ENCODE measurements at regions not wholly inside any gene's neighbourhood (a gene's known extent, or its start where the extent isn't known, plus 50 kb on each side); places are given as distances from the start of the nearest gene placed in this dataset.

DNA sequence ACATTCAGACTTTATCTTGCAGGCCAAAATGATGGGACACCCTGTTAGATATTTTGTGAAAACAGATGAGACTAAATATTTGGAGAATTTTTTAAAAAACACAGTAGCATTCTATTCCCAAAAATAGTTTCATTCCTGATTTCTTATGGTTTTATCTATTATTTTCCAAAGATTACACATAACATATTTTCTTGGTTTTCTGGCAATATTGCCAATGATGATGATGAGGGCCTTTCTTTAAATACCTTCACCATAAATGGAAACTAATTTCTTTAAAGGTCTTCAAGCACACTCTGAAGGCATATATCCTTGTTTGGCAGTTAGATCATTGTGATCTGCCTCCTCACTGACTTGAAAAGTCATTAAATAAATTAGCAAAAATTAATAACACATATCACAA is 522.3 kb upstream of the LUZP2 start:
- DNase-seq = no peak

DNA sequence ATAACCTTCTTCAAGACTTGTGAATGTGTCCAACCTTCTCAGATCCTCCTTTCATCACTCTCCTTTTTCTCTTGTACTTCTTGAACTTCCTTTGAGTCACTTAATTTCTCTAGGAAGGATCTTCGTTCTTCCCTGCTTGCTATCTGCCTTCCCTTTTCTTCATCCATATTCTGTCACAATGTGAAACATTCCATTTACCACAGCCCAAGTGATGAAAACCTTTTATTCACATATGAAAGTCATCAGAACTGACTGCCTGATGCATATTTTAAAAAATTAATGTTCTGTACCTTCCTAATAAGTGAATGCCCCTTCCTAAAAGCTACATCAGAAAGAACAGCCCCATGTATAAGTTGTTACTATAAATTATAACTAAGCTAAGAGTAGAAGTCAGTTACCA is 520.4 kb upstream of the LUZP2 start:
- DNase-seq = no peak

DNA sequence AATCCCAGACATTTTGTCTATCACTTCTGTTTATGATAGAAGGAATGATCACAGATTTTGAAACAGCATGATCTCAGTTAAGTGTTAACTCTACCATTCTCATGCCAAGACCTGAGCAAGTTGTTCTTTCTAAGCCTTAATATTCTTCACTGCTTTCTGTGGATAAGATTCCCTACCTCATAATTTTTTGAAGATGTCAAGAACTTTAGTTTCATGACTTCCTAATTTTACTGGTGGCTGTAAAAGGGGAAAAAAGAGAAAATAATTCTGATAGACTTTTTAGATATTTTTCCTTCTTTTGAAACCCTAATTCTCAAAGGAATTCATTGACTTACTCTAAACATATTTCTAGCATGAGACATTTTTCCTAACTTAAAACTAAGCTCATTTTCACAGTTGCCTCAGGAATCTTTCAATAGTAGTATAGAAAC is 520.0 kb upstream of the LUZP2 start:
- DNase-seq = no peak

DNA sequence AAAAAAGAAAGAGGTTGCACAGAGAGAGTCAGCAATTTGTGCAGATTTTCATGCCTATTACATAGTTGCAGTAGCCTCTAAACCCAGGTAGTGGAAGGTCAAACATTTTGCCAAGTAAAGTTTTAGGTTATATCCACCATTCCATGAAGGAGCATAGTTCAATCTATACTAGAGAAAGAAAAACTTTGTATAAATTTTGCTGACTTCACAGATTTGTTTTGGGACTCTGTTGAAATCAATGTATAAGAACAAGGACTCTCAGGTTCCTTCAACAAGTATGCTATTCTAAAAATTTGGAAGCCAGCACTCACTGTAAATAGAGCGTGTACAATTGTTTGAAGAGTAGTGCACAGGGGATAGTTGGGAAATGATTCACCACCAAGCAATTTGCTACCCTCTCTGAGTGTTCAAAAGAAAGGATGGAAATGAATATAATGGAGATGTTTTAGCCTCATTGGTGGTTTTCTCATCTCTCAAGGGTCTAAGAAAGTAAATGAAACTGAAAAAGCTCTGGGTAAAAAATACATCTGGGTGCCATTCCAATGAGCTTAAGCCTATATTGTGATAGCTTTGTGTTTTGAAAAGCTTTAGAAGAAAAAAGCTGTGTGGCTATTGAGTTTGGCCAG is 508.4 kb upstream of the LUZP2 start:
- DNase-seq = no peak

GRCh38 chr11:23990346-23991164 is 506.3 kb upstream of the LUZP2 start:
- DNase-seq = no peak

DNA sequence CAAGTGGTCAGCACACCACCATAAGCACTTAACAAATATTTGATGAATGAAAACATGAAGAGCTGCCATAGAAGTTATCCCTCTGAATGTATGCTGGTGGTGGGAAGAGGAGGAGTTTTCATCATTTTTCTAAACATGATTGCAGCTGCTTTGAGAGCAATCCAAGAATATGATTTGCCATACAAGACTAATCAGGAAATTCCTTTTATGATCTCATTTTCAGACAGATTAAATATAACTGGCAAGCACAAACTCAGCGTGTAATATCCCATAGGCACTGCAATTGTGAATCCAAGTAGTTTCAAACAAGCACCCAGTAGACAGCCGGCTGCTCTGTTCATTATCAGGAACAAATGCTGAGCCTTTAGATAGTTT is 505.7 kb upstream of the LUZP2 start:
- no peak for DNase-seq

- no peak for DNase-seq
Measured at GRCh38 chr11:23995891-23996290, 501.0 kb upstream of the LUZP2 start.

DNA sequence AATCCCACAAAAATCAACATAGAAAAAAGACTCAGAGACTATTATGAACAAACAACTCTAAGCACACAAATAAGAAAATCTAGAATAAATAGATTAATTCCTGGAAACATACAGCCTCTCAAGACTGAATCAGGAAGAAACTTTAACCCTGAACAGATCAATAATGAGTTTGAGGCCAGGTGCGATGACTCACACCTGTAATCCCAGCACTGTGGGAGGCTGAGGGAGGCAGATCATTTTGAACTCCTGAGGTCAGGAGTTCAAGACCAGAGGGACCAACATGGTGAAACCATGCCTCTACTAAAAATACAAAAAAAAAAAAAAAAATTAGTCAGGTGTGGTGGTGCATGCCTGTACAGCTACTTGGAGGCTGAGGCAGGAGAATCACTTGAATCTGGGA is 499.5 kb upstream of the LUZP2 start:
- DNase-seq = no peak

- DNase-seq = no peak
Measured at GRCh38 chr11:24005202-24005876, 491.5 kb upstream of the LUZP2 start.

GRCh38 chr11:24043842-24044241 is 453.0 kb upstream of the LUZP2 start:
- DNase-seq = no peak

GRCh38 chr11:24046731-24047130 is 450.1 kb upstream of the LUZP2 start:
- no peak for DNase-seq

- no peak for DNase-seq
Measured at GRCh38 chr11:24056051-24056450, 440.8 kb upstream of the LUZP2 start.

- DNase-seq = no peak
Measured at GRCh38 chr11:24060125-24060524, 436.7 kb upstream of the LUZP2 start.

- DNase-seq = no peak
Measured at GRCh38 chr11:24064309-24064903, 432.4 kb upstream of the LUZP2 start.

- no peak for DNase-seq
Measured at GRCh38 chr11:24068197-24068596, 428.7 kb upstream of the LUZP2 start.

GRCh38 chr11:24070435-24070834 is 426.4 kb upstream of the LUZP2 start:
- DNase-seq = no peak

- no peak for DNase-seq
Measured at GRCh38 chr11:24078018-24078417, 418.8 kb upstream of the LUZP2 start.

DNA sequence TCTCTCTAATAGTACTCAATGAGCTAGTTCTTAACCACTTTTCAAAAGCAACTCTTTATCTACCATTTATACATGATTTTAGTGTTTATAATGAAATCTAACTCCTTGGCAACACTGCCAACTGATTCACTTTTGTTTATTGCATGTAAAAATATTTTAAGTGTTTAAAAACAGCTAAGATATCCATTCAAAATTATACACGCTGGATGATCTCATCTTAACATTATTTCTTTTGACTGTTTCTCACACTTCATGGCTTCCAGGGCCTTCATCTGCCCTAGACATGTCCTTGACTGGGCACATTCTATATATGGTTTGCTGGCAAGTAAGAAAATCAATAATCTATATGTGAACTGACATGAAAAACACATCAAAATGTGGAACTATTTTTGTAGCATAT is 414.6 kb upstream of the LUZP2 start:
- no peak for DNase-seq

- no peak for DNase-seq
Measured at GRCh38 chr11:24082860-24083259, 414.0 kb upstream of the LUZP2 start.

GRCh38 chr11:24084956-24085355 is 411.9 kb upstream of the LUZP2 start:
- DNase-seq = no peak

GRCh38 chr11:24086921-24087320 is 409.9 kb upstream of the LUZP2 start:
- DNase-seq = no peak

- DNase-seq = no peak
Measured at GRCh38 chr11:24091594-24091993, 405.3 kb upstream of the LUZP2 start.

- no peak for DNase-seq
Measured at GRCh38 chr11:24093375-24093774, 403.5 kb upstream of the LUZP2 start.

DNA sequence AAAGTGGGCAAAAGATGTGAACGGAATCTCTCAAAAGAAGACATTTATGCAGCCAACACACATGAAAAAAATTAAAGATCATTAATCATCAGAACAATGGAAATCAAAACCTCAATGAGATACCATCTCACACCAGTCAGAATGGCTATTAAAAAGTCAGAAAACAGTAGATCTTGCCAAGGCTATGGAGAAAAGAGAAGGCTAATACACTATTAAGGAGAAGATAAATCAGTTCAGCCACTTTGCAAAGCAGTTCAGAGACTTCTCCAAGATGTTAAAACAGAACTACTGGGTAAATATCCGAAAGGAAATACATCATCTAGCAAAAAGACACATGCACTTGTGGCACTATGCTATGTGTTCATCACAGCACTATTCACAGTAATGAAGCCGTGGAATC is 388.2 kb upstream of the LUZP2 start:
- DNase-seq = no peak

Data from left hindlimb (tissue), 1 donor.